ENCODE measurements at regions not wholly inside any gene's neighbourhood (a gene's known extent, or its start where the extent isn't known, plus 50 kb on each side); places are given as distances from the start of the nearest gene placed in this dataset.

GRCh38 chr21:15121097-15121654 is 56.4 kb upstream of the NRIP1 start:
- TF ChIP-seq PATZ1 (CRISPR knock-in tag; IDR thresholded peaks at IDR 0.05; ENCODE audit: borderline replicate concordance) (no peak), PPARA (CRISPR knock-in tag; IDR thresholded peaks at IDR 0.05; ENCODE audit: borderline replicate concordance) (no peak), TOX (CRISPR knock-in tag; IDR thresholded peaks at IDR 0.05; ENCODE audit: borderline replicate concordance) (no peak), ZFP3 (CRISPR knock-in tag; IDR thresholded peaks at IDR 0.05) (no peak), RARB (CRISPR knock-in tag; IDR thresholded peaks at IDR 0.05) (no peak), OSR1 (CRISPR knock-in tag; IDR thresholded peaks at IDR 0.05) (no peak), CREB5 (CRISPR knock-in tag; IDR thresholded peaks at IDR 0.05; ENCODE audit: low read depth) (no peak), ZNF70 (CRISPR knock-in tag; IDR thresholded peaks at IDR 0.05) (no peak), ISL1 (CRISPR knock-in tag; IDR thresholded peaks at IDR 0.05) (no peak), TSHZ2 (CRISPR knock-in tag; IDR thresholded peaks at IDR 0.05) (no peak), TCF4 (CRISPR knock-in tag; IDR thresholded peaks at IDR 0.05; ENCODE audit: borderline replicate concordance) (no peak), ARNTL (CRISPR knock-in tag; IDR thresholded peaks at IDR 0.05; ENCODE audit: borderline replicate concordance, low read depth) (no peak)

All from SK-N-SH treated with all-trans-retinoic acid at 6 μM for 48 hours (cell line).